ENCODE measurements at regions not wholly inside any gene's neighbourhood (a gene's known extent, or its start where the extent isn't known, plus 50 kb on each side); places are given as distances from the start of the nearest gene placed in this dataset.

- Histone ChIP-seq H2BK15ac (ENCODE audit: low read depth, low read length) (no peak overlapping the region), H3K14ac (ENCODE audit: insufficient read depth, low read length) (no peak overlapping the region), H4K91ac (ENCODE audit: insufficient read length, low read depth, low read length) (no peak overlapping the region)
Measured at GRCh38 chr12:72828662-72829324, 556.6 kb downstream of the TRHDE start.

More at GRCh38 chr12:72828662-72829324, 556.6 kb downstream of the TRHDE start:
- Histone ChIP-seq H4K5ac (ENCODE audit: insufficient read length, low read depth, low read length) (no peak overlapping the region), H2AFZ (ENCODE audit: low read length) (no peak overlapping the region), H3K4me2 (ENCODE audit: insufficient read depth, insufficient read length, low read length) (no peak overlapping the region), H2BK20ac (ENCODE audit: low read depth, low read length, poor library complexity, severe bottlenecking) (no peak overlapping the region), H3K23ac (ENCODE audit: insufficient read length, low read depth, low read length) (no peak overlapping the region), H3K79me2 (ENCODE audit: insufficient read depth, low read length) (no peaks in the 10 kb centered on the region), H3K79me1 (ENCODE audit: insufficient read depth, low read depth, low read length, poor library complexity, severe bottlenecking) (no peaks in the 10 kb centered on the region), H3K18ac (ENCODE audit: insufficient read length, low read depth, low read length) (no peak overlapping the region), H3K9ac (ENCODE audit: extremely low read depth, insufficient read length, low read length) (no peak overlapping the region), H3K27ac (ENCODE audit: insufficient read length, low read depth, low read length) (no peak overlapping the region), H4K8ac (replicated peaks; ENCODE audit: insufficient read length, low read depth, low read length) (no peak overlapping the region), H3K23me2 (ENCODE audit: insufficient read length, low read depth, low read length, poor library complexity, severe bottlenecking) (no peaks in the 10 kb centered on the region), H2BK120ac (ENCODE audit: low read depth, low read length, poor library complexity, severe bottlenecking) (no peak overlapping the region), H3K27me3 (ENCODE audit: insufficient read depth, low read length) (no peaks in the 10 kb centered on the region), H4K20me1 (ENCODE audit: control insufficient read depth, insufficient read depth, insufficient read length) (no peaks in the 10 kb centered on the region), H3K4ac (ENCODE audit: low read depth, low read length) (no peak overlapping the region), H2AK5ac (ENCODE audit: insufficient read length, low read length) (no peak overlapping the region), H3T11ph (ENCODE audit: low read length) (no peak overlapping the region), H3K9me3 (ENCODE audit: control insufficient read depth, low read depth, low read length) (no peaks in the 10 kb centered on the region), H2BK5ac (ENCODE audit: insufficient read length, low read length) (no peak overlapping the region), H3K56ac (ENCODE audit: insufficient read length, low read depth, low read length) (no peak overlapping the region), H2BK12ac (ENCODE audit: insufficient read length, low read depth, low read length) (no peak overlapping the region), H3K4me1 (ENCODE audit: insufficient read depth, low read length) (no peaks in the 10 kb centered on the region)
- no peak for TF ChIP-seq CTCF (conservative IDR thresholded peaks at IDR 0.05)
- H3K27me3 Mint-ChIP-seq (ENCODE audit: low read depth), result no peaks in the 10 kb centered on the region
- no peak for DNase-seq
- peaks cover 9 to 20% of the 10 kb centered on the region in 2 experiments for H3K9me3 Mint-ChIP-seq
- peaks cover 16 to 25% of the 10 kb centered on the region in 2 experiments for H3K4me1 Mint-ChIP-seq
- peaks cover 1 to 20% (median 17%) of the 10 kb centered on the region in 3 experiments for H3K36me3 Mint-ChIP-seq (ENCODE audit: insufficient read depth in 1 of 3, low read depth in 3 of 3)
- WGBS (ENCODE audit: extremely low coverage, insufficient read length, low lambda C conversion rate), result no CpG with 5 or more reads among the region's 2 CpGs
- H3K4me3 Mint-ChIP-seq, result no peak overlapping the region
- H3K27ac Mint-ChIP-seq, result no peak overlapping the region

Data from H9 (cell line).